ENCODE measurements at regions not wholly inside any gene's neighbourhood (a gene's known extent, or its start where the extent isn't known, plus 50 kb on each side); places are given as distances from the start of the nearest gene placed in this dataset.

DNA sequence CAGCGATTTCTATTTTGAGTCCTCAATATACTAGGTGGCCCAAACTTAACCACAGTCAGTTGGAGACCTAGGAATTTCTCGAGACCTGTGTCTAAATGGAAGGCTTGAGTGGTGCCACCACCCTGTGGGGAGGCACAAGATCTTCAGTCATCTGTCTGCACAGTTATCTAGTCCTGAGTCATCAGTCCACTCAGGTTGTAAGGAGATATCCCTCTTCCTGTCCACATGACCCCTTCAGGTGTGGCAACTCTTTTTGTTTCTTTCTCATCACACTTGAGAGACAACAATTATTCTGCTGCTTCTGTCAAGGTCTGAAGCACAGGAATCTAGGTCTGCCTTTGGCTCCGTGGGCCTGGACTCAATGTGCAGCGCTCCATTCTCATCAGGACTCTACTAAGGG lies 64.4 kb upstream of the IBSP start:
- TF ChIP-seq, protein P1, sequence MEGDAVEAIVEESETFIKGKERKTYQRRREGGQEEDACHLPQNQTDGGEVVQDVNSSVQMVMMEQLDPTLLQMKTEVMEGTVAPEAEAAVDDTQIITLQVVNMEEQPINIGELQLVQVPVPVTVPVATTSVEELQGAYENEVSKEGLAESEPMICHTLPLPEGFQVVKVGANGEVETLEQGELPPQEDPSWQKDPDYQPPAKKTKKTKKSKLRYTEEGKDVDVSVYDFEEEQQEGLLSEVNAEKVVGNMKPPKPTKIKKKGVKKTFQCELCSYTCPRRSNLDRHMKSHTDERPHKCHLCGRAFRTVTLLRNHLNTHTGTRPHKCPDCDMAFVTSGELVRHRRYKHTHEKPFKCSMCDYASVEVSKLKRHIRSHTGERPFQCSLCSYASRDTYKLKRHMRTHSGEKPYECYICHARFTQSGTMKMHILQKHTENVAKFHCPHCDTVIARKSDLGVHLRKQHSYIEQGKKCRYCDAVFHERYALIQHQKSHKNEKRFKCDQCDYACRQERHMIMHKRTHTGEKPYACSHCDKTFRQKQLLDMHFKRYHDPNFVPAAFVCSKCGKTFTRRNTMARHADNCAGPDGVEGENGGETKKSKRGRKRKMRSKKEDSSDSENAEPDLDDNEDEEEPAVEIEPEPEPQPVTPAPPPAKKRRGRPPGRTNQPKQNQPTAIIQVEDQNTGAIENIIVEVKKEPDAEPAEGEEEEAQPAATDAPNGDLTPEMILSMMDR (IDR thresholded peaks at IDR 0.05), result no peak
- TF ChIP-seq POLR2A (IDR thresholded peaks at IDR 0.05), result no peak

All from body of pancreas (tissue), 4 donors.